NK-92 (cell line): ENCODE measurements at regions not wholly inside any gene's neighbourhood (a gene's known extent, or its start where the extent isn't known, plus 50 kb on each side); places are given as distances from the start of the nearest gene placed in this dataset.

Experiments used
- DNase-seq: peaks from one replicate; lab custom pipeline; 2025; ENCODE audit not compliant: unreplicated experiment; lab: John Stamatoyannopoulos, UW

- no peak for DNase-seq
Measured at GRCh38 chr2:64768491-64769005, 114.8 kb upstream of the SERTAD2 start.

GRCh38 chr2:64769392-64770044 is 115.8 kb upstream of the SERTAD2 start:
- DNase-seq = no peak

- no peak for DNase-seq
Measured at GRCh38 chr2:64770137-64770780, 116.5 kb upstream of the SERTAD2 start.

GRCh38 chr2:64770781-64771334 is 117.1 kb upstream of the SERTAD2 start:
- no peak for DNase-seq

GRCh38 chr2:64771737-64772136 is 118.0 kb upstream of the SERTAD2 start:
- DNase-seq = no peak

- no peak for DNase-seq
Measured at GRCh38 chr2:64773461-64774118, 119.9 kb upstream of the SERTAD2 start.

- no peak for DNase-seq
Measured at GRCh38 chr2:64777841-64778240, 124.1 kb upstream of the SERTAD2 start.

GRCh38 chr2:64779117-64779690 is 125.5 kb upstream of the SERTAD2 start:
- DNase-seq = no peak

- DNase-seq = no peak
Measured at GRCh38 chr2:64780041-64780440, 126.3 kb upstream of the SERTAD2 start.

- no peak for DNase-seq
Measured at GRCh38 chr2:64781711-64782390, 128.1 kb upstream of the SERTAD2 start.

- DNase-seq = no peak
Measured at GRCh38 chr2:64784168-64785061, 130.7 kb upstream of the SERTAD2 start.

GRCh38 chr2:64785245-64785644 is 131.5 kb upstream of the SERTAD2 start:
- DNase-seq = no peak

GRCh38 chr2:64786343-64787018 is 132.8 kb upstream of the SERTAD2 start:
- DNase-seq = no peak

GRCh38 chr2:64787019-64787365 is 133.3 kb upstream of the SERTAD2 start:
- no peak for DNase-seq

- DNase-seq = no peak
Measured at GRCh38 chr2:64787698-64788097, 134.0 kb upstream of the SERTAD2 start.

GRCh38 chr2:64789466-64790320 is 136.0 kb upstream of the SERTAD2 start:
- DNase-seq = no peak

- DNase-seq = no peak
Measured at GRCh38 chr2:64792300-64792699, 138.6 kb upstream of the SERTAD2 start.

GRCh38 chr2:64792995-64793639 is 139.4 kb upstream of the SERTAD2 start:
- DNase-seq = no peak
